NCI-H2029 treated with DMSO at 0.1 percent for 48 hours (cell line): ENCODE measurements at regions not wholly inside any gene's neighbourhood (a gene's known extent, or its start where the extent isn't known, plus 50 kb on each side); places are given as distances from the start of the nearest gene placed in this dataset.
"Not testable (repeated sequence)": the region's sequence is repeated elsewhere in the genome, so short reads cannot be mapped to it uniquely, and the experiment has no call there.

Experiments
- DNase-seq: peaks from one replicate; lab custom pipeline; 2025; lab: John Stamatoyannopoulos, UW

GRCh38 chr4:60485276-60485675 is 714.9 kb upstream of the ADGRL3 start:
- no peak for DNase-seq

- DNase-seq = not testable (repeated sequence)
Measured at GRCh38 chr4:60487118-60487761, 712.9 kb upstream of the ADGRL3 start.

GRCh38 chr4:60500810-60501209 is 699.3 kb upstream of the ADGRL3 start:
- DNase-seq = no peak

GRCh38 chr4:60502733-60503132 is 697.4 kb upstream of the ADGRL3 start:
- no peak for DNase-seq

- DNase-seq = no peak
Measured at GRCh38 chr4:60506061-60506460, 694.1 kb upstream of the ADGRL3 start.

- no peak for DNase-seq
Measured at GRCh38 chr4:60522265-60522664, 677.9 kb upstream of the ADGRL3 start.

GRCh38 chr4:60531776-60532379 is 668.2 kb upstream of the ADGRL3 start:
- DNase-seq = no peak

GRCh38 chr4:60544981-60545380 is 655.1 kb upstream of the ADGRL3 start:
- no peak for DNase-seq

- no peak for DNase-seq
Measured at GRCh38 chr4:60562334-60562733, 637.8 kb upstream of the ADGRL3 start.

- no peak for DNase-seq
Measured at GRCh38 chr4:60565558-60565957, 634.6 kb upstream of the ADGRL3 start.

- no peak for DNase-seq
Measured at GRCh38 chr4:60575336-60575735, 624.8 kb upstream of the ADGRL3 start.

GRCh38 chr4:60579335-60579734 is 620.8 kb upstream of the ADGRL3 start:
- no peak for DNase-seq

- DNase-seq = no peak
Measured at GRCh38 chr4:60581919-60582536, 618.1 kb upstream of the ADGRL3 start.

GRCh38 chr4:60588556-60588955 is 611.6 kb upstream of the ADGRL3 start:
- no peak for DNase-seq

GRCh38 chr4:60589425-60589824 is 610.7 kb upstream of the ADGRL3 start:
- DNase-seq = no peak

GRCh38 chr4:60590116-60590515 is 610.0 kb upstream of the ADGRL3 start:
- DNase-seq = no peak

GRCh38 chr4:60605646-60606354 is 594.3 kb upstream of the ADGRL3 start:
- DNase-seq = no peak

- no peak for DNase-seq
Measured at GRCh38 chr4:60611762-60612496, 588.2 kb upstream of the ADGRL3 start.

GRCh38 chr4:60617731-60618130 is 582.4 kb upstream of the ADGRL3 start:
- DNase-seq = no peak

GRCh38 chr4:60619531-60620305 is 580.4 kb upstream of the ADGRL3 start:
- DNase-seq = no peak

- DNase-seq = no peak
Measured at GRCh38 chr4:60637976-60638375, 562.1 kb upstream of the ADGRL3 start.
